ENCODE measurements at regions not wholly inside any gene's neighbourhood (a gene's known extent, or its start where the extent isn't known, plus 50 kb on each side); places are given as distances from the start of the nearest gene placed in this dataset.

DNA sequence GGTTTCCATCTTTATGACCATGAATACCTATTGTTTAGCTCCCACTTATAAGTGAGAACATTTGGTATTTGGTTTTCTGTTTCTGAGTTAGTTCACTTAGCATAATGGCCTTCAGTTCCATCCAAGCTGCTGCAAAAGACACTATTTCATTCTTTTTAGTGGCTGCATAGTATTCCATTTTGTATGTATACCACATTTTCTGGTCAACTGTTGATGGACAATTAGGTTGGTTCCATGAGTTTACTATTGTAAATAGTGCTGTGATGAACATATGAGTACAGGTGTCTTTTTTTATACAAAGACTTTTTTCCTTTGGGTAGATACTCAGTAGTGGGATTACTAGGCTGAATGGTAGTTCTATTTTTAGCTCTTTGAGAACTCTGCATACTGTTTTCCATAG is 87.8 kb upstream of the GOT2 start:
- TF ChIP-seq TAF1 (IDR thresholded peaks at IDR 0.05; ENCODE audit: borderline replicate concordance, insufficient read depth, low read length) (no peak), FOXP2 (optimal IDR thresholded peaks at IDR 0.05; ENCODE audit: borderline replicate concordance, extremely low read depth, extremely low read length, insufficient read depth) (no peak), SIN3A (IDR thresholded peaks at IDR 0.05; ENCODE audit: borderline replicate concordance, insufficient read depth, low read length) (no peak)
- TF ChIP-seq, protein P1, sequence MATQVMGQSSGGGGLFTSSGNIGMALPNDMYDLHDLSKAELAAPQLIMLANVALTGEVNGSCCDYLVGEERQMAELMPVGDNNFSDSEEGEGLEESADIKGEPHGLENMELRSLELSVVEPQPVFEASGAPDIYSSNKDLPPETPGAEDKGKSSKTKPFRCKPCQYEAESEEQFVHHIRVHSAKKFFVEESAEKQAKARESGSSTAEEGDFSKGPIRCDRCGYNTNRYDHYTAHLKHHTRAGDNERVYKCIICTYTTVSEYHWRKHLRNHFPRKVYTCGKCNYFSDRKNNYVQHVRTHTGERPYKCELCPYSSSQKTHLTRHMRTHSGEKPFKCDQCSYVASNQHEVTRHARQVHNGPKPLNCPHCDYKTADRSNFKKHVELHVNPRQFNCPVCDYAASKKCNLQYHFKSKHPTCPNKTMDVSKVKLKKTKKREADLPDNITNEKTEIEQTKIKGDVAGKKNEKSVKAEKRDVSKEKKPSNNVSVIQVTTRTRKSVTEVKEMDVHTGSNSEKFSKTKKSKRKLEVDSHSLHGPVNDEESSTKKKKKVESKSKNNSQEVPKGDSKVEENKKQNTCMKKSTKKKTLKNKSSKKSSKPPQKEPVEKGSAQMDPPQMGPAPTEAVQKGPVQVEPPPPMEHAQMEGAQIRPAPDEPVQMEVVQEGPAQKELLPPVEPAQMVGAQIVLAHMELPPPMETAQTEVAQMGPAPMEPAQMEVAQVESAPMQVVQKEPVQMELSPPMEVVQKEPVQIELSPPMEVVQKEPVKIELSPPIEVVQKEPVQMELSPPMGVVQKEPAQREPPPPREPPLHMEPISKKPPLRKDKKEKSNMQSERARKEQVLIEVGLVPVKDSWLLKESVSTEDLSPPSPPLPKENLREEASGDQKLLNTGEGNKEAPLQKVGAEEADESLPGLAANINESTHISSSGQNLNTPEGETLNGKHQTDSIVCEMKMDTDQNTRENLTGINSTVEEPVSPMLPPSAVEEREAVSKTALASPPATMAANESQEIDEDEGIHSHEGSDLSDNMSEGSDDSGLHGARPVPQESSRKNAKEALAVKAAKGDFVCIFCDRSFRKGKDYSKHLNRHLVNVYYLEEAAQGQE (IDR thresholded peaks at IDR 0.05; ENCODE audit: insufficient read depth in 1 of 2, low read depth in 2 of 2, low read length in 2 of 2): no peak

GRCh38 chr16:58820411-58820810 is 86.3 kb upstream of the GOT2 start:
- no peak for TF ChIP-seq FOXP2 (optimal IDR thresholded peaks at IDR 0.05; ENCODE audit: borderline replicate concordance, extremely low read depth, extremely low read length, insufficient read depth)

DNA sequence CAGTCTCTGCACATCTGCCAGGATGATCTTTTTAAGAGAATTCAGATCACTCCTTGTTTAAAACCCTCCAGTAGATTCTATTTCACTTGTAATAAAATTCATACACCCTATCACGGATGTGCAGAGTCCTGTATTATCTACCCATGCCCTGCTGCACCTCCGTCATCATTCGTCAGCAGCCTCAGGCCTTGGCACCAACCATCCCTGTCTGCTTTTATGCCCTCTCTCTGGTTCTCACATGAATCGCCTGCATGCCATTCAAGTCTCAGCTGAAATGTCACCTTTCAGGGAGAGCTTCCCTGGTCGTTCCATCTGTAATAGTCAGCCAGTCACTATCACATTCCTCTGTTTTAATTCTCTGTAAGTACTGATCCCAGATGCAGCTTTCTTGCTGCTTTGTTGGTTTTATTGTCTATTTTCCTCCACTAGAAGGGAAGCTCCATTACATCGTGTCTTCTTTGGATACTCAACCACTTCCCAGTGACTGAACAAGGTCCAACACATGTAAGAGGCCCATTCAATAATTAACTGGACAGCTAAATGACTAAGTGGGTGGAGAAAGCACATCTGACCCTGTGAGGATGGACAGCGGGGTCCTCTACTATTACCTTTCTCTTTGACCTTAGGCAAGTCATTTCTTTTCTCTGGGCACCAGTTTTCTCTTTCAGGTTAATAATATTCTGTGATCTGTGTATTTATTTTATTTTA is 81.2 kb upstream of the GOT2 start:
- no peak for TF ChIP-seq FOXP2 (optimal IDR thresholded peaks at IDR 0.05; ENCODE audit: borderline replicate concordance, extremely low read depth, extremely low read length, insufficient read depth)
- TF ChIP-seq SIN3A (IDR thresholded peaks at IDR 0.05; ENCODE audit: borderline replicate concordance, insufficient read depth, low read length): no peak
- TF ChIP-seq TAF1 (IDR thresholded peaks at IDR 0.05; ENCODE audit: borderline replicate concordance, insufficient read depth, low read length): no peak
- no peak for TF ChIP-seq POLR2AphosphoS5 (IDR thresholded peaks at IDR 0.05; ENCODE audit: low read depth, low read length)
- TF ChIP-seq, protein P1 (IDR thresholded peaks at IDR 0.05; ENCODE audit: insufficient read depth in 1 of 2, low read depth in 2 of 2, low read length in 2 of 2): no peak

GRCh38 chr16:58814348-58814801 is 80.3 kb upstream of the GOT2 start:
- TF ChIP-seq POLR2AphosphoS5 (IDR thresholded peaks at IDR 0.05; ENCODE audit: low read depth, low read length) (no peak), TAF1 (IDR thresholded peaks at IDR 0.05; ENCODE audit: borderline replicate concordance, insufficient read depth, low read length) (no peak), SIN3A (IDR thresholded peaks at IDR 0.05; ENCODE audit: borderline replicate concordance, insufficient read depth, low read length) (no peak)
- TF ChIP-seq, protein P1 (IDR thresholded peaks at IDR 0.05; ENCODE audit: insufficient read depth in 1 of 2, low read depth in 2 of 2, low read length in 2 of 2): no peak

DNA sequence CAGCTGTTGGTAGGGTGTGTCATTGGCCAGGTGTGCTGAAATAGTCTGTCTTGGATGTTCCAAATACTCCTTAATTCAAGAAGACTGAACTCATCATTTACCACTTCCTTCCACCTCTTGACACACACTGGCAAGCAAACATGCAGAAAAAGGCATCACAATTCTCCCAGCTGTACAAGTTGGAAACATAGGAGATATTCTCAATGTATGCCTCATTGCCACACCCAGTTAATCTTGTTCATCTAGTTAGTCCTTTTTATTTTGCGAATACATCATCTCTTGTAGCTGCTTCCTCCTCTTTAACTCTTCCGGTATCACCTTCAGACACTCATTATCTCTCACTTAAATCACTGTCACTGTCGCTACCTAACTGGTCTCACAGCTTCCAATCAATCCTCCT is 75.1 kb upstream of the GOT2 start:
- TF ChIP-seq, protein P1 (IDR thresholded peaks at IDR 0.05; ENCODE audit: insufficient read depth in 1 of 2, low read depth in 2 of 2, low read length in 2 of 2): no peak
- TF ChIP-seq SIN3A (IDR thresholded peaks at IDR 0.05; ENCODE audit: borderline replicate concordance, insufficient read depth, low read length) (no peak), TAF1 (IDR thresholded peaks at IDR 0.05; ENCODE audit: borderline replicate concordance, insufficient read depth, low read length) (no peak), FOXP2 (optimal IDR thresholded peaks at IDR 0.05; ENCODE audit: borderline replicate concordance, extremely low read depth, extremely low read length, insufficient read depth) (no peak), POLR2AphosphoS5 (IDR thresholded peaks at IDR 0.05; ENCODE audit: low read depth, low read length) (no peak)

All from PFSK-1 (cell line).